Vagina (tissue), 2 donors: ENCODE measurements at regions not wholly inside any gene's neighbourhood (a gene's known extent, or its start where the extent isn't known, plus 50 kb on each side); places are given as distances from the start of the nearest gene placed in this dataset.

Experiments used
- DNase-seq, 2 donors: peaks; one replicate each; pipeline ENCODE4 v3.0.0-alpha.2; 2017; ENCODE audit errors: extremely low spot score in 2 of 2
- H3K27ac ChIP-seq: fragments of 200-600 bp; sonication (generic); one replicate; pipeline ENCODE4 v1.5.1; 2019
- H3K27me3 ChIP-seq: fragments of 200-600 bp; sonication (generic); one replicate; pipeline ENCODE4 v1.5.1; 2019
- H3K36me3 ChIP-seq, 2 donors: fragments of 200-600 bp; sonication (generic); one replicate each; pipeline ENCODE4 v1.5.1; 2017 to 2019
- H3K4me1 ChIP-seq: fragments of 200-600 bp; sonication (generic); one replicate; pipeline ENCODE4 v1.5.1; 2019
- H3K4me3 ChIP-seq, 2 donors: fragments of 200-600 bp; sonication (generic); 1 replicate in 1 of 2; 2 replicates in 1 of 2; pipeline ENCODE4 v1.5.1; 2016 to 2019
- H3K9me3 ChIP-seq: fragments of 200-600 bp; sonication (generic); one replicate; pipeline ENCODE4 v1.5.1; 2019
- POLR2A ChIP-seq, 2 donors: fragments of 450-650 bp; IDR thresholded peaks; one replicate each; pipeline ENCODE4 v1.6.1; 2017; ENCODE audit warnings: antibody characterized with exemption in 2 of 2, mild to moderate bottlenecking in 2 of 2, moderate library complexity in 2 of 2
- POLR2AphosphoS5 ChIP-seq, 2 donors: sonication (generic); formaldehyde crosslinking; IDR thresholded peaks; one replicate each; pipeline ENCODE4 v1.9.0; 2017; ENCODE audit warnings: antibody characterized with exemption in 2 of 2, mild to moderate bottlenecking in 2 of 2, low read depth in 1 of 2; ENCODE audit not compliant: insufficient read depth in 1 of 2
- intact Hi-C: fragments of 100-400 bp; cut with DNase I; formaldehyde crosslinking; loops from one replicate; pipeline ENCODE4 v1.15.1; 2023
- TF ChIP-seq, protein P1 (sequence below), 3 experiments: fragments of 450-650 bp in 2 of 3; fragments of 200-600 bp in 1 of 3; sonication (generic) in 1 of 3; IDR thresholded peaks; one replicate each; pipeline ENCODE4 v1.5.1; 2017 to 2019; ENCODE audit warnings: antibody characterized with exemption in 3 of 3, mild to moderate bottlenecking in 2 of 3, moderate library complexity in 2 of 3

DNA sequence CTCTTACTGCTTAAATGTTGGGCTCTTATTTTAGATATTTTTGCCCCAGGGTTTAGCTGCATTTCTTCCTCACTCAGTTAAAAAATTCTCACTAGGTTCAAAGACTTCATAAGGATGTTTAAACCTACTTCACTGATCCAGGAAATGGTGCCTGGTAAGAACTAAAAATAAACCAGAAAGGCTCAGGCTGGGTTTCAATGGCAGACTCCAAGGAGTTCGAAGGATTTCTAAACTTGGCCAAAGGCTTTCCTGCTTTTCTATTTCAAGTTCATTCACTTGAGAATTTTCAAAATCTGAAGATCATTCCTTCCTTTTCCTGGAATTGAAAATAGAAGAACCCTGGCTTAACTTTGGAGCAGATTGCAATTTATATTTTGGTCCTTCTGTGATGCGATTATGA is 193.0 kb upstream of the MAP1B start:
- intact Hi-C loops: no loop called here
- H3K27ac ChIP-seq: no peak overlapping the region

GRCh38 chr5:71922584-71923106 is 184.6 kb upstream of the MAP1B start:
- Histone ChIP-seq H3K4me3 (no peak overlapping the region), H3K27me3 (no peaks in the 10 kb centered on the region), H3K27ac (no peak overlapping the region), H3K36me3 (no peaks in the 10 kb centered on the region), H3K4me1 (no peaks in the 10 kb centered on the region), H3K9me3 (peaks cover 2% of the 10 kb centered on the region)
- DNase-seq: no peak
- intact Hi-C loops: no loop called here
- TF ChIP-seq POLR2A (IDR thresholded peaks at IDR 0.05) (no peak), POLR2AphosphoS5 (IDR thresholded peaks at IDR 0.05; ENCODE audit: insufficient read depth in 1 of 2, low read depth in 1 of 2) (peak in 1 of 2 donors; percentile 66)
- TF ChIP-seq, protein P1, sequence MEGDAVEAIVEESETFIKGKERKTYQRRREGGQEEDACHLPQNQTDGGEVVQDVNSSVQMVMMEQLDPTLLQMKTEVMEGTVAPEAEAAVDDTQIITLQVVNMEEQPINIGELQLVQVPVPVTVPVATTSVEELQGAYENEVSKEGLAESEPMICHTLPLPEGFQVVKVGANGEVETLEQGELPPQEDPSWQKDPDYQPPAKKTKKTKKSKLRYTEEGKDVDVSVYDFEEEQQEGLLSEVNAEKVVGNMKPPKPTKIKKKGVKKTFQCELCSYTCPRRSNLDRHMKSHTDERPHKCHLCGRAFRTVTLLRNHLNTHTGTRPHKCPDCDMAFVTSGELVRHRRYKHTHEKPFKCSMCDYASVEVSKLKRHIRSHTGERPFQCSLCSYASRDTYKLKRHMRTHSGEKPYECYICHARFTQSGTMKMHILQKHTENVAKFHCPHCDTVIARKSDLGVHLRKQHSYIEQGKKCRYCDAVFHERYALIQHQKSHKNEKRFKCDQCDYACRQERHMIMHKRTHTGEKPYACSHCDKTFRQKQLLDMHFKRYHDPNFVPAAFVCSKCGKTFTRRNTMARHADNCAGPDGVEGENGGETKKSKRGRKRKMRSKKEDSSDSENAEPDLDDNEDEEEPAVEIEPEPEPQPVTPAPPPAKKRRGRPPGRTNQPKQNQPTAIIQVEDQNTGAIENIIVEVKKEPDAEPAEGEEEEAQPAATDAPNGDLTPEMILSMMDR (IDR thresholded peaks at IDR 0.05): no peak

More for the DNA sequence above, 193.0 kb upstream of the MAP1B start:
- no peaks in the 10 kb centered on the region for H3K36me3 ChIP-seq
- no peaks in the 10 kb centered on the region for H3K4me1 ChIP-seq
- H3K27me3 ChIP-seq: peaks cover 3% of the 10 kb centered on the region
- DNase-seq: no peak
- TF ChIP-seq, protein P1 (IDR thresholded peaks at IDR 0.05): no peak
- TF ChIP-seq POLR2AphosphoS5 (IDR thresholded peaks at IDR 0.05; ENCODE audit: insufficient read depth in 1 of 2, low read depth in 1 of 2): no peak
- H3K9me3 ChIP-seq: peaks cover 4% of the 10 kb centered on the region
- no peak overlapping the region for H3K4me3 ChIP-seq

DNA sequence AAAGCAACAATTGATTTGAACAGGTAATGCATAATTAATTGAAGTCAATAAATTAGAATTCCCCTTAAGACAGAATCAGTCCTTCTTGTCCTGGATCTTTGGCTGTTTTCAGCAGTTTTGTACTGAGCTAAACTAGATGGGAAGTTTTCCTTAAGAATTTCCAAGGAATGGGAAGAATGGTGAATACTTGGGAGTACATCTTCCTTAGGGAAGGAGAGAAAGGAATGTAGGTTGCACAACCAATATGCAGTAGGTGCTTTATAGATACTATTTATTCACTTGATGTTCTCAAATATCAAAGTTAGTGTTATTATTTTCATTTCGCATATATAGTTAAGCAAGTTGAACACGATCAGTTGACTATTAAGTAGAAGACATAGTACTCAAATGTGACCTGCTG is 183.5 kb upstream of the MAP1B start:
- no peak for TF ChIP-seq POLR2AphosphoS5 (IDR thresholded peaks at IDR 0.05; ENCODE audit: insufficient read depth in 1 of 2, low read depth in 1 of 2)
- TF ChIP-seq, protein P1 (IDR thresholded peaks at IDR 0.05): no peak
- no peak for TF ChIP-seq POLR2A (IDR thresholded peaks at IDR 0.05)
- Histone ChIP-seq H3K9me3 (no peaks in the 10 kb centered on the region), H3K27ac (no peak overlapping the region), H3K36me3 (no peaks in the 10 kb centered on the region), H3K4me1 (no peaks in the 10 kb centered on the region), H3K27me3 (no peaks in the 10 kb centered on the region), H3K4me3 (no peak overlapping the region)
- intact Hi-C loops: no loop called here
- DNase-seq: no peak

DNA sequence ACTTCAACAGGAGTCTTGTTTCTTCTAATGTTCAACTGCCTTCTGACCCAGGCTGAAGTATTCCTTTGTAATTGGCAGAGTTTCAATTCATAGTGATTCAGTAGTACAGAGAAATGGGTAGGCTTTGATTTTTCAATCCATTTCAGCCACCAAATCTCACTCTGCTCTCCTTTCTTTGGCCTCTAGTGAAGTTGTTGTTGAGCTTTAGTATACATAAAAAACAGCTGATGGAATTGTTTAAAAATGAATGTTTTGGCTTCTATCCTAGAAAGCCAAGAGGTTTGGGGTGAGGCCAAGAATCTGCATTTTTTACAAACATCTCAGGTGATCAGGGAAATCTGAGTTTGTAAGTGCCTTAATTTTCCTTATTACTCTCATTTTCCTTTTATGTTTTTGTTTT is 182.9 kb upstream of the MAP1B start:
- Histone ChIP-seq H3K36me3 (no peaks in the 10 kb centered on the region), H3K27ac (no peak overlapping the region), H3K27me3 (no peaks in the 10 kb centered on the region), H3K4me1 (no peaks in the 10 kb centered on the region), H3K9me3 (no peaks in the 10 kb centered on the region), H3K4me3 (no peak overlapping the region)
- intact Hi-C loops: no loop called here
- DNase-seq: no peak
- TF ChIP-seq POLR2AphosphoS5 (IDR thresholded peaks at IDR 0.05; ENCODE audit: insufficient read depth in 1 of 2, low read depth in 1 of 2) (no peak), POLR2A (IDR thresholded peaks at IDR 0.05) (no peak)
- TF ChIP-seq, protein P1 (IDR thresholded peaks at IDR 0.05): no peak

GRCh38 chr5:71924980-71925379 is 182.3 kb upstream of the MAP1B start:
- Histone ChIP-seq H3K27ac (no peak overlapping the region), H3K9me3 (no peaks in the 10 kb centered on the region), H3K27me3 (no peaks in the 10 kb centered on the region), H3K36me3 (no peaks in the 10 kb centered on the region), H3K4me3 (no peak overlapping the region), H3K4me1 (no peaks in the 10 kb centered on the region)
- TF ChIP-seq, protein P1 (IDR thresholded peaks at IDR 0.05): no peak
- TF ChIP-seq POLR2A (IDR thresholded peaks at IDR 0.05) (no peak), POLR2AphosphoS5 (IDR thresholded peaks at IDR 0.05; ENCODE audit: insufficient read depth in 1 of 2, low read depth in 1 of 2) (no peak)
- no peak for DNase-seq
- intact Hi-C loops: no loop called here
